NCI-H1417 treated with DMSO at 0.1 percent for 48 hours (cell line): ENCODE measurements at regions not wholly inside any gene's neighbourhood (a gene's known extent, or its start where the extent isn't known, plus 50 kb on each side); places are given as distances from the start of the nearest gene placed in this dataset.

Experiments used
- DNase-seq: peaks from one replicate; lab custom pipeline; 2025; lab: John Stamatoyannopoulos, UW

GRCh38 chr16:55271945-55272513 is 52.0 kb upstream of the IRX6 start:
- DNase-seq, result no peak

- DNase-seq, result no peak
Observed at GRCh38 chr16:55272744-55273143, 51.3 kb upstream of the IRX6 start.

- no peak for DNase-seq
Observed at GRCh38 chr16:55273356-55273755, 50.6 kb upstream of the IRX6 start.

DNA sequence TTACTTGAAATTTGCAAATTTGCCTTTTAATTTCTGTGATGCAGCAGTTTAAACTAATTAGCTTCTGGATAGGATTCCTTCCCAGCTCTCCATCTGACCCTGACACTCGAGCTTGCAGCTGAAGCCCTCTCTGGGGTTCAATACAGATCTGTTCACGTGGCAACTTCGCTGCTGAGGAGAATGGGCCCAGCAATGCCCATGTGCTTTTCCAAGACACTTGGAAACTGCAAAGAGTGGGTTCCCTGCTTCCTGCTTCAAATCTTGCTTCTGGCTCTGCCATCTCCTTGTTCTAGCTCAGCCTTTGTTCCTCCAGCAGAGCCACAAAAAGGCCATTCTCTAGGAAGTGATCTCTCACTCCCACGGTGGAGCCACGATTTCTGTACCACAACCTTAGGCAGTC is 50.0 kb upstream of the IRX6 start:
- no peak for DNase-seq
